SK-N-SH treated with all-trans-retinoic acid at 6 μM for 48 hours (cell line): ENCODE measurements at regions not wholly inside any gene's neighbourhood (a gene's known extent, or its start where the extent isn't known, plus 50 kb on each side); places are given as distances from the start of the nearest gene placed in this dataset.

Experiments
- ESRRG ChIP-seq: fragments of 250-450 bp; sonication (Bioruptor Pico); IDR thresholded peaks from 2 replicates; pipeline ENCODE4 v1.6.1; 2021; ENCODE audit warnings: mild to moderate bottlenecking
- TOX ChIP-seq: fragments of 250-450 bp; sonication (Bioruptor Pico); IDR thresholded peaks from 2 replicates; pipeline ENCODE4 v1.8.0; 2021; ENCODE audit warnings: mild to moderate bottlenecking, moderate library complexity, borderline replicate concordance
- ZFP30 ChIP-seq: fragments of 450-650 bp; formaldehyde crosslinking; IDR thresholded peaks from 2 replicates; pipeline ENCODE4 v1.5.0; 2022; ENCODE audit warnings: mild to moderate bottlenecking, moderate library complexity
- ZNF565 ChIP-seq: fragments of 450-650 bp; formaldehyde crosslinking; conservative IDR thresholded peaks from 2 replicates; pipeline ENCODE4 v1.5.0; 2020; ENCODE audit warnings: low read depth, mild to moderate bottlenecking, moderate library complexity
- TF ChIP-seq, protein P1 (sequence below): fragments of 250-450 bp; sonication (Bioruptor Pico); IDR thresholded peaks from 2 replicates; pipeline ENCODE4 v1.5.1; 2021; ENCODE audit warnings: mild to moderate bottlenecking, moderate library complexity

- TF ChIP-seq ZFP30 (CRISPR knock-in tag) (no peak), TOX (no peak), ZNF565 (CRISPR knock-in tag) (no peak), ESRRG (CRISPR knock-in tag) (no peak)
- TF ChIP-seq, protein P1, sequence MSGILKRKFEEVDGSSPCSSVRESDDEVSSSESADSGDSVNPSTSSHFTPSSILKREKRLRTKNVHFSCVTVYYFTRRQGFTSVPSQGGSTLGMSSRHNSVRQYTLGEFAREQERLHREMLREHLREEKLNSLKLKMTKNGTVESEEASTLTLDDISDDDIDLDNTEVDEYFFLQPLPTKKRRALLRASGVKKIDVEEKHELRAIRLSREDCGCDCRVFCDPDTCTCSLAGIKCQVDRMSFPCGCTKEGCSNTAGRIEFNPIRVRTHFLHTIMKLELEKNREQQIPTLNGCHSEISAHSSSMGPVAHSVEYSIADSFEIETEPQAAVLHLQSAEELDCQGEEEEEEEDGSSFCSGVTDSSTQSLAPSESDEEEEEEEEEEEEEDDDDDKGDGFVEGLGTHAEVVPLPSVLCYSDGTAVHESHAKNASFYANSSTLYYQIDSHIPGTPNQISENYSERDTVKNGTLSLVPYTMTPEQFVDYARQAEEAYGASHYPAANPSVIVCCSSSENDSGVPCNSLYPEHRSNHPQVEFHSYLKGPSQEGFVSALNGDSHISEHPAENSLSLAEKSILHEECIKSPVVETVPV = no peak
Measured at GRCh38 chr3:141436180-141436579, 50.6 kb upstream of the RASA2 start.
